Activated T-helper 1 cell treated with anti-CD3 and anti-CD28 coated beads, Interleukin-2, amount 50 U/mL, for 16 hours (primary cell): ENCODE measurements at regions not wholly inside any gene's neighbourhood (a gene's known extent, or its start where the extent isn't known, plus 50 kb on each side); places are given as distances from the start of the nearest gene placed in this dataset.

ENCODE experiments used
- DNase-seq, 2 donors: peaks; one replicate each; pipeline ENCODE4 v3.0.0-alpha.2; 2020; ENCODE audit warnings: low read depth in 1 of 2, low spot score in 1 of 2

GRCh38 chr1:222046684-222047263, 304.9 kb upstream of the DUSP10 start:
- DNase-seq, result no peak

- no peak for DNase-seq
These were observed 303.9 kb upstream of the DUSP10 start for GRCh38 chr1:222045786-222046185.

- DNase-seq, result no peak
These were observed 303.3 kb upstream of the DUSP10 start for GRCh38 chr1:222045236-222045635.

DNA sequence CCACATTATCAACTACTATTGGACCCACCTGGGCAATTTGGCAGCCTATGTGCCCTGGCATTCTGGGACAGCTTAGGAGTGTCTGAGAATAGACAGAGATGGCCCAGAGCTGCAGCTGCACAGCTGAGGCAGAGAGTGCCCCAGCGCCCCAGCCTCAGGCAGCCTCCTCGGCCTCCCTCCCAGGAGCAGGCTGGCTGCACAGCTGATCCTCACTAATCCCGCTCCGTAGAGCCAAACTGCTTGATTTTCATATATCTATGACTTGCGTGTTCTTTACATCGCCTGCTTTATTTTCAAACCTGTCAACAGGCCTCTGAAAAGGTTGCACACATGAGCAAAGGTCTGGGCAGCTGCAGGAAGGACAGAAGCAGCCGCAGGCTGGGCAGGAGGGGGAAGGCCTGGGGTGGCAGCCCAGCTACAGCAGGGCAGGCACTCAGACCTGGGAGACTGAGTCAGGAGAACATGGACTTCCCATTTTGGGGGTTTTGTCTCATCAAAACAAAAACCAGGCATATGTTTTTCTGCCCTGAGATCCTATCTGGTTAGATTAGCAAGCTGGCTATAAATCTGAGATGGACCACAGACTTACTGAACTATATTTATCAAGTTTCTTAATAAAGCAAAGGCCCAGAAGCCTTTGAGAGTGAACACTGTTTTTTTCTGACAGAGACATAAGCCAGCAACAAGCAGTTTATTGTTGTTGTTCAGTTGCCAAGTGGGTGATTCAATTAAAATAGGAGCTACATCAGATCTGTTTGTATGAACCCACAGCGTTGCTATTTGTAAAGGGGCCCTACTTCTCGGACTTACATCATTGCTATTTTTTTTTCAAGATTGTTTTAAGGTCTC, 301.8 kb upstream of the DUSP10 start:
- no peak for DNase-seq

GRCh38 chr1:222042120-222042519, 300.2 kb upstream of the DUSP10 start:
- no peak for DNase-seq

- DNase-seq, result no peak
These were observed 299.1 kb upstream of the DUSP10 start for GRCh38 chr1:222040955-222041354.

GRCh38 chr1:222040121-222040805, 298.4 kb upstream of the DUSP10 start:
- no peak for DNase-seq

GRCh38 chr1:222038971-222039370, 297.1 kb upstream of the DUSP10 start:
- DNase-seq, result no peak

DNA sequence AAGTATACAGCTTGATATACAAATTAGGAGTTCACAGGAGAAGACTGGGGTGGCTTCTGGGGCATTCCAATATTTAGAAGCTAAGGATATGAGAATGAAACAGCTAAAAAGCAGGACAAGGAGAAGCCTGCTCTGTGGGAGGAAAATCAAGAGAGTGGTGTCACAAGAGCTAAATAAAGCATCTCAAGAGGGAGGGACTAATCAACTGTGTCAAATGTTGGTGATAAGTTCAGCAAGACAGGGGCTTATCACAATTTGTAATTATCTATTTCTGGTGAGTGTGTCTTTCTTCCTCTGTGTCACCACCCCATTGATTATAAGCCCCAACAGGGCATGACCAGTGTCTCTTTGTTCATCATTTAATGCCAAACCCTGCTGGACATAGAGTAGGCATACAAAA, 295.8 kb upstream of the DUSP10 start:
- no peak for DNase-seq

DNA sequence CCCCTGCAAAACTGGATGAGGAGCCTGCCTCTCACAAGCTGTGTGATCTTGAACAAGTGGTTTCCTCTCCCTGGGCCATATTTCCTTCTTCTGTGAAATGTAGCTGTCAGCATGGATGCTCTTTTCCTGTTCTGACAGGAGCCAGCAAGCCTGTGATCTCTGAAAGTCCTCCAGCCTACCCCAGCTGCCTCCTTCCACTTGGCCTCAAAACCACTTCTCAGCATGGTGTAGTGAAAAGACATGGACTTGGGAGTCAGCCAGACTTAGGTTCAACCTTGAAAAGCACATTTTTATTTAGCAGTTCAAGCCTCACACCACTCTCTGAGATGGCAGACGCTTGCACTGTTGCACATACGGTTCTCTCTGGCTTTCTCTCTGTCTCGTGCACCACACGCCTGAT, 292.9 kb upstream of the DUSP10 start:
- DNase-seq, result no peak

- no peak for DNase-seq
These were observed 291.6 kb upstream of the DUSP10 start for GRCh38 chr1:222033450-222033849.

DNA sequence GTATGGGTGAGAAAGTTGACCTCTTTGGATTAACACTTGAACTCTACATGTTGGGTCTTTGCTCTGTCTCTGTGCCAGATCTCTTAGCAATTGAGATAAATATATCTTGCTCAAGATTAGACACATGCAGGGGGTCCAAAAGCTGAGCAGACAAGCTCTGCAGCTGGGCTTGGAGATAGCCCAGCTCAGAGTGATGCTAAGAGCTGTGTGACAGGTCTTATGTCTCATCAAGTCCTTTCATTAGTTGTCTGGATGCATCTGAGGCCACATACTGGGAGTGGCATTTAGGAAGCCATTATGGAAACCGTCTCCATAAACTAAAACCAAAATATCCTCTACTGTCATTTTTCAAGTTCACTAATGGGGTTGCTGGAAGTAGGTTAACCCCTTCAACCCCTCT, 289.4 kb upstream of the DUSP10 start:
- no peak for DNase-seq

DNA sequence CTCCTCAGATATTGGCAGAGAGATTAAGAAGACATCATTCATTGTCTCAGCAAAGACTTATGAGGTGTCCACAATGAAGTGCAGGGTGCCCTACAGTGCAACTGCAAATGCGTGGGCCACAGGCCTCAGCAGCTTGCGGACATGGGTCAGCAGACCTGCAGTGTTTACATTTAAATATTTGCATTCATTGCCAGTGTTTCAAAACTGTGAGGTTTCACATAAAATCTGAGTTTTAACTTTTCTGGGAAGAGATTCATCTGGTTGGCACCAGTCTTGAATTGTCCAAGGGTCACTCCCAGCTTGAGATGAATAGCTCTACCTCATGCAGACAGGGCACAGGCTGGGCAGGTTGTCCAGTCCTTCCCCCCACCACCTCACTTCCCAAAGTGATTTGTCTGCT, 286.8 kb upstream of the DUSP10 start:
- no peak for DNase-seq

DNA sequence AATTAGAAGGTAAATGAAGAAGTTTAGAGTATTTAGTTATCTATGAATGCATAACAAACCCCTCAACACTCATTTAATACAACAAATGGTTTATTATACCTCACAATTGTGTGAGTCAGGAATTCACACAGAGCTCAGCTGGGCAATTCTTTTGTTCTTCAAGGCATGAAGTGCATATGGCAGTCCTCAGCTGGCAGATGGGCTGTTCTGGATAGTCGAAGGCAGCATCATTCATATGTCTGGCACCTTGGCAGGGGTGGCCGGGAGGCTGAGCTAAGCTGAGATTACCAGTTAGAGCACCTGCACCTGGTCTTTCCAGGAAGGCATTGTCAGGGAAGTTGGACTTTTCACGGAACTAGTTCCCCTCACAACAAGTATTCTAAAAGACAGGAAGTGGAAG, 286.2 kb upstream of the DUSP10 start:
- DNase-seq, result no peak

- DNase-seq, result no peak
These were observed 284.4 kb upstream of the DUSP10 start for GRCh38 chr1:222026280-222026679.

GRCh38 chr1:222023025-222023424, 281.1 kb upstream of the DUSP10 start:
- no peak for DNase-seq

GRCh38 chr1:222021129-222021528, 279.2 kb upstream of the DUSP10 start:
- no peak for DNase-seq

DNA sequence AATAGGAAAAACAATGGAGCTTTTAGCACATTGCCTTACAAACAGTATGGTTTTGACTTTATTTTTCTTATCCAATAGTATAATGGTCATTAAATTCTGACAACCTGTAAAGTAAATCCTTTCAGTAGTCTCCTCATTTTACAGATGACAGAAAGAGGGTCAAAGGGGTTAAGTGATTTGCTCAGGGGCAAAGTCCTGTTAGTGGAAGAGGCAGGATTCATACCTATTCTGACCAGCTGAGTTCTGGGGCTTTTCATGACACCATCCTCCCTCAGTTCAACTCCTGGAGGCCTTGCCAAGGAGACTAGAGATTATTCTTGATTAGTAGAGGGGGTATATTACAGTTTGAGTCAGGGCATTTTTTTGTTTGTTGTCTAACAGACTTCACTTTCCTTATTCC, 278.7 kb upstream of the DUSP10 start:
- DNase-seq, result no peak

GRCh38 chr1:222019029-222019428, 277.1 kb upstream of the DUSP10 start:
- no peak for DNase-seq

DNA sequence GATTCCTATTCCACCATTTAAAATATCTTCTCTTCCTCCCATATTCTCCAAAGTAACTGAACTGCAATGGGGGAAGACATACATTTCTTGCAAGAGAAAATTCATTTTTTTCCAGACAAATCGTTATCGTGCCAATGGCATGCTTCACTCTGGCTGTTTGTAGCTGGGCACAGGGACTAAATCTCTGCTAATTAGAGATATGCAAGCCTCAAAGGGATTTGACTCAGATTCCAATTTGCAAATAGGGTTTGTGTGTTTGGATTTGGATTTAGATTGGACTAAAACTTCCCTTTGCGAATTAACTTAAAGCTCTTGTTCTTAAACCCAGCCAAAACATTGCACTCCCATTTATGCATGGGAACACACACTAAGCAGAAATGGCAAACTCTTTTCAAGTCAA, 276.2 kb upstream of the DUSP10 start:
- DNase-seq, result no peak

DNA sequence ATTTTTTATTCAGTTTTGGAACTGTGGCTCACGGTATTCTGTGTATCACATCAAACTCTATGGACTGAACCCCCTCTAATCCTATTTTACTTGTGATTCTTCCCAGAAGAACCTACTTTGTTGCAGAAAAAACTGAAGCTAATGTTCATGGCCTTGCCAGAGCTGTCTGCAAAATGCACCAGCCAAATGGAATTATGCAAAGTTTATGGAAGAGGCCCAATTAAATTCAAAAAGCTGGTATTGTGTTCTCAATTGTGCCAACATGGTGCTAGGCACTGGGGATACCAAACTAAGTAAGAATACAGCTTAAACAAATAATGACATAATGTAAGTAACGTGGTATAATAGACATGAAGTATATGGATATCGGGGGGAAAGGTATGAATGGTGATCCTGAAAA, 273.8 kb upstream of the DUSP10 start:
- DNase-seq, result no peak

DNA sequence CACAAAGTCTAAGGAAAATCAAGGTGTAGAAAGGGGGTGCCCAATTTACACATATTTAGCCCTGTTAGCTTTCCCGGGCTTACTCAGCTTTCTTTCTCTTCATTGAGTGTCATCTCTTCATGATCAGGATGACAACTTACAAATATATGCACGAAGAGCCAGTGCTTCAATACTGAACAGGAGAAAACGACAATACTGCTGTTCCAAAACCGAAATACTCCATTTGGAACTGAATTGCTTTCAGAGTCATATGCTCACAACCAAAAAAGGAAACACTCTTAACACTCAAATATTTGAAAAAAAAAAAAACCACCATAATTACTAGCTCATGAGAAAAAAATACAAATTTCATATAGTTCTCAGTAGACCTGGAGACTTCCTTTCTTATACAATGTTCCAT, 272.1 kb upstream of the DUSP10 start:
- no peak for DNase-seq
